ENCODE measurements at regions not wholly inside any gene's neighbourhood (a gene's known extent, or its start where the extent isn't known, plus 50 kb on each side); places are given as distances from the start of the nearest gene placed in this dataset.

GRCh38 chr3:177822681-177823096 is 625.4 kb upstream of the TBL1XR1 start:
- no peak for TF ChIP-seq POLR2AphosphoS5 (IDR thresholded peaks at IDR 0.05; ENCODE audit: low read depth, low read length)
- no peak for TF ChIP-seq POLR2A (IDR thresholded peaks at IDR 0.05; ENCODE audit: low read depth, low read length)
